ENCODE measurements at regions not wholly inside any gene's neighbourhood (a gene's known extent, or its start where the extent isn't known, plus 50 kb on each side); places are given as distances from the start of the nearest gene placed in this dataset.

DNA sequence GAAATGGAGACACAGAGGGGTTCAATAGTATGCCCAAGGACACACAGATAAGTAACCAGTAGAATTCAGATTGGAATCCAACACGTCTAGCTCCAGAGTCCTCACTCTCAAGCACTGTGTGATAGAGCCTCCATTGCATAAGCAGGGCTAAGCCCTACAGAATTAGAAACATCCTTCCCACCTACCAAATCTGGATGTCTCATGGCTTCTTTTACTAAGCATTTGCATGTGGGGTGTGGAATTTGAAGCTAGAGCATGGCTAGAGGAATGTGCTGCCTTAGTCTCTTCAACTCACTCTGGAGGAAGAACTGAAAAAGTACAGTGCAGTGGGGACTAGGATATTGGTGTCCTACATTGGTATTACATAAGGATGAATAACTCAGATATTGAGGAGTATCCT, 119.4 kb downstream of the MFAP3L start:
- TF ChIP-seq, protein P1, sequence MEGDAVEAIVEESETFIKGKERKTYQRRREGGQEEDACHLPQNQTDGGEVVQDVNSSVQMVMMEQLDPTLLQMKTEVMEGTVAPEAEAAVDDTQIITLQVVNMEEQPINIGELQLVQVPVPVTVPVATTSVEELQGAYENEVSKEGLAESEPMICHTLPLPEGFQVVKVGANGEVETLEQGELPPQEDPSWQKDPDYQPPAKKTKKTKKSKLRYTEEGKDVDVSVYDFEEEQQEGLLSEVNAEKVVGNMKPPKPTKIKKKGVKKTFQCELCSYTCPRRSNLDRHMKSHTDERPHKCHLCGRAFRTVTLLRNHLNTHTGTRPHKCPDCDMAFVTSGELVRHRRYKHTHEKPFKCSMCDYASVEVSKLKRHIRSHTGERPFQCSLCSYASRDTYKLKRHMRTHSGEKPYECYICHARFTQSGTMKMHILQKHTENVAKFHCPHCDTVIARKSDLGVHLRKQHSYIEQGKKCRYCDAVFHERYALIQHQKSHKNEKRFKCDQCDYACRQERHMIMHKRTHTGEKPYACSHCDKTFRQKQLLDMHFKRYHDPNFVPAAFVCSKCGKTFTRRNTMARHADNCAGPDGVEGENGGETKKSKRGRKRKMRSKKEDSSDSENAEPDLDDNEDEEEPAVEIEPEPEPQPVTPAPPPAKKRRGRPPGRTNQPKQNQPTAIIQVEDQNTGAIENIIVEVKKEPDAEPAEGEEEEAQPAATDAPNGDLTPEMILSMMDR (optimal IDR thresholded peaks at IDR 0.05 in 1 of 3, IDR thresholded peaks at IDR 0.05 in 1 of 3, conservative IDR thresholded peaks at IDR 0.05 in 1 of 3; ENCODE audit: extremely low read depth in 1 of 3, insufficient read depth in 2 of 3, low read length in 3 of 3), result no peak
- TF ChIP-seq EZH2 (IDR thresholded peaks at IDR 0.05; ENCODE audit: low read length), result no peak

All from keratinocyte (primary cell).